ENCODE measurements at regions not wholly inside any gene's neighbourhood (a gene's known extent, or its start where the extent isn't known, plus 50 kb on each side); places are given as distances from the start of the nearest gene placed in this dataset.

- TF ChIP-seq KDM5B (CRISPR knock-in tag; IDR thresholded peaks at IDR 0.05; ENCODE audit: borderline replicate concordance) (no peak), ZNF225 (CRISPR knock-in tag; IDR thresholded peaks at IDR 0.05) (no peak)
Measured at GRCh38 chr10:63795094-63795860, 274.1 kb downstream of the REEP3 start.

Data from HepG2 (cell line).